ENCODE measurements at regions not wholly inside any gene's neighbourhood (a gene's known extent, or its start where the extent isn't known, plus 50 kb on each side); places are given as distances from the start of the nearest gene placed in this dataset.
"Not testable (repeated sequence)": the region's sequence is repeated elsewhere in the genome, so short reads cannot be mapped to it uniquely, and the experiment has no call there.

- DNase-seq, result no peak
Measured at GRCh38 chr3:74978684-74979083, 364.2 kb upstream of the CNTN3 start.

- DNase-seq, result not testable (repeated sequence)
Measured at GRCh38 chr3:74985028-74985904, 370.8 kb upstream of the CNTN3 start.

- DNase-seq, result no peak
Measured at GRCh38 chr3:74988095-74988494, 373.6 kb upstream of the CNTN3 start.

GRCh38 chr3:74992898-74993297 lies 378.4 kb upstream of the CNTN3 start:
- DNase-seq, result no peak

- peak; percentile 37 for DNase-seq
Measured at GRCh38 chr3:75001330-75001729, 386.9 kb upstream of the CNTN3 start.

- DNase-seq, result peak; percentile 9
Measured at GRCh38 chr3:75012791-75013331, 398.4 kb upstream of the CNTN3 start.

- no peak for DNase-seq
Measured at GRCh38 chr3:75014008-75014407, 399.5 kb upstream of the CNTN3 start.

GRCh38 chr3:75015280-75015679 lies 400.8 kb upstream of the CNTN3 start:
- no peak for DNase-seq

- DNase-seq, result no peak
Measured at GRCh38 chr3:75035146-75035545, 420.7 kb upstream of the CNTN3 start.

GRCh38 chr3:75042941-75043340 lies 428.5 kb upstream of the CNTN3 start:
- no peak for DNase-seq

GRCh38 chr3:75048650-75049049 lies 434.2 kb upstream of the CNTN3 start:
- peak; percentile 11 for DNase-seq

- peak; percentile 82 for DNase-seq
Measured at GRCh38 chr3:75049533-75049932, 435.1 kb upstream of the CNTN3 start.

- no peak for DNase-seq
Measured at GRCh38 chr3:75059120-75059519, 444.7 kb upstream of the CNTN3 start.

GRCh38 chr3:75061806-75062205 lies 447.3 kb upstream of the CNTN3 start:
- no peak for DNase-seq

GRCh38 chr3:75075158-75075557 lies 460.7 kb upstream of the CNTN3 start:
- no peak for DNase-seq

GRCh38 chr3:75076481-75076880 lies 462.0 kb upstream of the CNTN3 start:
- DNase-seq, result no peak

- DNase-seq, result no peak
Measured at GRCh38 chr3:75078290-75078689, 463.8 kb upstream of the CNTN3 start.

- no peak for DNase-seq
Measured at GRCh38 chr3:75082845-75083244, 468.4 kb upstream of the CNTN3 start.

- DNase-seq, result peak; percentile 40
Measured at GRCh38 chr3:75089841-75090240, 475.4 kb upstream of the CNTN3 start.

- no peak for DNase-seq
Measured at GRCh38 chr3:75101329-75102147, 487.1 kb upstream of the CNTN3 start.

- DNase-seq, result no peak
Measured at GRCh38 chr3:75110741-75111140, 496.3 kb upstream of the CNTN3 start.

- no peak for DNase-seq
Measured at GRCh38 chr3:75115695-75116094, 501.2 kb upstream of the CNTN3 start.

GRCh38 chr3:75118779-75119178 lies 504.3 kb upstream of the CNTN3 start:
- no peak for DNase-seq
